NCI-H526 (cell line): ENCODE measurements at regions not wholly inside any gene's neighbourhood (a gene's known extent, or its start where the extent isn't known, plus 50 kb on each side); places are given as distances from the start of the nearest gene placed in this dataset.

Experiments used
- DNase-seq, 2 experiments: peaks; one replicate each; lab custom pipeline; 2025; lab: John Stamatoyannopoulos, UW

- no peak for DNase-seq
Observed at GRCh38 chr12:69062621-69063237, 129.8 kb upstream of the CPM start.

GRCh38 chr12:69064734-69065443 is 131.9 kb upstream of the CPM start:
- DNase-seq = no peak

GRCh38 chr12:69065775-69066174 is 132.8 kb upstream of the CPM start:
- DNase-seq = peak in 1 of 2 experiments; percentile 7

GRCh38 chr12:69066492-69067373 is 133.8 kb upstream of the CPM start:
- DNase-seq = no peak

- peak; percentile 4 to 47 for DNase-seq
Observed at GRCh38 chr12:69067713-69068112, 134.7 kb upstream of the CPM start.

GRCh38 chr12:69068448-69068847 is 135.5 kb upstream of the CPM start:
- DNase-seq = no peak

GRCh38 chr12:69069479-69069878 is 136.5 kb upstream of the CPM start:
- DNase-seq = no peak

GRCh38 chr12:69070319-69071090 is 137.5 kb upstream of the CPM start:
- peak; percentile 14 to 75 for DNase-seq

- no peak for DNase-seq
Observed at GRCh38 chr12:69071091-69071370, 138.1 kb upstream of the CPM start.

GRCh38 chr12:69073035-69073434 is 140.1 kb upstream of the CPM start:
- no peak for DNase-seq

- DNase-seq = no peak
Observed at GRCh38 chr12:69074556-69075349, 141.8 kb upstream of the CPM start.

GRCh38 chr12:69083689-69084088 is 150.7 kb upstream of the CPM start:
- DNase-seq = no peak

- DNase-seq = no peak
Observed at GRCh38 chr12:69084816-69085378, 151.9 kb upstream of the CPM start.

GRCh38 chr12:69085852-69086251 is 152.9 kb upstream of the CPM start:
- DNase-seq = no peak

- no peak for DNase-seq
Observed at GRCh38 chr12:69087986-69088385, 151.4 kb upstream of the CPSF6 start.

GRCh38 chr12:69090722-69091121 is 148.6 kb upstream of the CPSF6 start:
- no peak for DNase-seq

- no peak for DNase-seq
Observed at GRCh38 chr12:69091442-69092017, 147.8 kb upstream of the CPSF6 start.

- no peak for DNase-seq
Observed at GRCh38 chr12:69092137-69092536, 147.2 kb upstream of the CPSF6 start.

GRCh38 chr12:69094606-69095216 is 144.7 kb upstream of the CPSF6 start:
- DNase-seq = no peak

- no peak for DNase-seq
Observed at GRCh38 chr12:69095765-69096477, 143.4 kb upstream of the CPSF6 start.
